ENCODE measurements at regions not wholly inside any gene's neighbourhood (a gene's known extent, or its start where the extent isn't known, plus 50 kb on each side); places are given as distances from the start of the nearest gene placed in this dataset.

GRCh38 chr3:25212736-25213135, 215.3 kb upstream of the RARB start:
- TF ChIP-seq ELK1 (IDR thresholded peaks at IDR 0.05; ENCODE audit: borderline replicate concordance, low read depth, low read length), result no peak
- TF ChIP-seq CTCF (conservative IDR thresholded peaks at IDR 0.05; ENCODE audit: low read depth, low read length), result no peak
- TF ChIP-seq MAZ (IDR thresholded peaks at IDR 0.05; ENCODE audit: borderline replicate concordance, low read depth, low read length), result no peak
- no peak for TF ChIP-seq POLR2A (IDR thresholded peaks at IDR 0.05; ENCODE audit: low read depth, low read length)
- no peak for TF ChIP-seq USF2 (IDR thresholded peaks at IDR 0.05; ENCODE audit: low read depth, low read length)
- TF ChIP-seq CEBPB (IDR thresholded peaks at IDR 0.05; ENCODE audit: low read depth, low read length), result no peak
